HG03521 (cell line): ENCODE measurements at regions not wholly inside any gene's neighbourhood (a gene's known extent, or its start where the extent isn't known, plus 50 kb on each side); places are given as distances from the start of the nearest gene placed in this dataset.
"Not testable (repeated sequence)": the region's sequence is repeated elsewhere in the genome, so short reads cannot be mapped to it uniquely, and the experiment has no call there.

Experiments used
- ATAC-seq: cut with Tn5 transposase; IDR thresholded peaks from one replicate; pipeline ENCODE4 v1.9.1; 2021; ENCODE audit warnings: mild to moderate bottlenecking, moderate library complexity; ENCODE audit not compliant: unreplicated experiment

GRCh38 chr21:5123655-5124054 lies 5397.7 kb upstream of the TPTE start:
- not testable (repeated sequence) for ATAC-seq

- ATAC-seq: peak; percentile 92
Measured at GRCh38 chr21:5128261-5128660, 5393.1 kb upstream of the TPTE start.

GRCh38 chr21:5133824-5134223 lies 5387.6 kb upstream of the TPTE start:
- not testable (repeated sequence) for ATAC-seq

- ATAC-seq: not testable (repeated sequence)
Measured at GRCh38 chr21:5136406-5136805, 5385.0 kb upstream of the TPTE start.

GRCh38 chr21:5137006-5137405 lies 5384.4 kb upstream of the TPTE start:
- ATAC-seq: not testable (repeated sequence)

GRCh38 chr21:5138687-5139086 lies 5382.7 kb upstream of the TPTE start:
- ATAC-seq: not testable (repeated sequence)

- not testable (repeated sequence) for ATAC-seq
Measured at GRCh38 chr21:5139528-5139927, 5381.9 kb upstream of the TPTE start.

- not testable (repeated sequence) for ATAC-seq
Measured at GRCh38 chr21:5143011-5143410, 5378.4 kb upstream of the TPTE start.

- ATAC-seq: not testable (repeated sequence)
Measured at GRCh38 chr21:5144731-5145130, 5376.7 kb upstream of the TPTE start.

GRCh38 chr21:5147685-5148084 lies 5373.7 kb upstream of the TPTE start:
- not testable (repeated sequence) for ATAC-seq

GRCh38 chr21:5149222-5149621 lies 5372.2 kb upstream of the TPTE start:
- ATAC-seq: not testable (repeated sequence)

- not testable (repeated sequence) for ATAC-seq
Measured at GRCh38 chr21:5153842-5154640, 5367.3 kb upstream of the TPTE start.

GRCh38 chr21:5154641-5154982 lies 5366.8 kb upstream of the TPTE start:
- ATAC-seq: peak; percentile 93

- ATAC-seq: not testable (repeated sequence)
Measured at GRCh38 chr21:5162693-5163574, 5358.4 kb upstream of the TPTE start.

- ATAC-seq: not testable (repeated sequence)
Measured at GRCh38 chr21:5165829-5166228, 5355.6 kb upstream of the TPTE start.
